ENCODE measurements at regions not wholly inside any gene's neighbourhood (a gene's known extent, or its start where the extent isn't known, plus 50 kb on each side); places are given as distances from the start of the nearest gene placed in this dataset.

- TF ChIP-seq NFIC (IDR thresholded peaks at IDR 0.05; ENCODE audit: low read length) (no peak), ZNF580 (CRISPR knock-in tag; IDR thresholded peaks at IDR 0.05; ENCODE audit: borderline replicate concordance, low read depth) (no peak), MAFK (conservative IDR thresholded peaks at IDR 0.05 in 1 of 2, IDR thresholded peaks at IDR 0.05 in 1 of 2; ENCODE audit: low read length in 2 of 2) (no peak), JUND (CRISPR knock-in tag; IDR thresholded peaks at IDR 0.05) (no peak), KDM4B (CRISPR knock-in tag; IDR thresholded peaks at IDR 0.05) (no peak), ZFX (CRISPR knock-in tag; IDR thresholded peaks at IDR 0.05; ENCODE audit: low read depth) (no peak), ZNF512 (CRISPR knock-in tag; IDR thresholded peaks at IDR 0.05) (no peak), POLR2A (IDR thresholded peaks at IDR 0.05; ENCODE audit: insufficient read depth in 1 of 2, low read depth in 2 of 2, low read length in 2 of 2) (no peak)
- TF ChIP-seq, protein P1, sequence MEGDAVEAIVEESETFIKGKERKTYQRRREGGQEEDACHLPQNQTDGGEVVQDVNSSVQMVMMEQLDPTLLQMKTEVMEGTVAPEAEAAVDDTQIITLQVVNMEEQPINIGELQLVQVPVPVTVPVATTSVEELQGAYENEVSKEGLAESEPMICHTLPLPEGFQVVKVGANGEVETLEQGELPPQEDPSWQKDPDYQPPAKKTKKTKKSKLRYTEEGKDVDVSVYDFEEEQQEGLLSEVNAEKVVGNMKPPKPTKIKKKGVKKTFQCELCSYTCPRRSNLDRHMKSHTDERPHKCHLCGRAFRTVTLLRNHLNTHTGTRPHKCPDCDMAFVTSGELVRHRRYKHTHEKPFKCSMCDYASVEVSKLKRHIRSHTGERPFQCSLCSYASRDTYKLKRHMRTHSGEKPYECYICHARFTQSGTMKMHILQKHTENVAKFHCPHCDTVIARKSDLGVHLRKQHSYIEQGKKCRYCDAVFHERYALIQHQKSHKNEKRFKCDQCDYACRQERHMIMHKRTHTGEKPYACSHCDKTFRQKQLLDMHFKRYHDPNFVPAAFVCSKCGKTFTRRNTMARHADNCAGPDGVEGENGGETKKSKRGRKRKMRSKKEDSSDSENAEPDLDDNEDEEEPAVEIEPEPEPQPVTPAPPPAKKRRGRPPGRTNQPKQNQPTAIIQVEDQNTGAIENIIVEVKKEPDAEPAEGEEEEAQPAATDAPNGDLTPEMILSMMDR (CRISPR knock-in tag; IDR thresholded peaks at IDR 0.05), result no peak
Observed at GRCh38 chr1:80536461-80536860, 1264.3 kb upstream of the ADGRL2 start.

Data from HepG2 (cell line).